ENCODE measurements at regions not wholly inside any gene's neighbourhood (a gene's known extent, or its start where the extent isn't known, plus 50 kb on each side); places are given as distances from the start of the nearest gene placed in this dataset.
"Not testable (repeated sequence)": the region's sequence is repeated elsewhere in the genome, so short reads cannot be mapped to it uniquely, and the experiment has no call there.

DNA sequence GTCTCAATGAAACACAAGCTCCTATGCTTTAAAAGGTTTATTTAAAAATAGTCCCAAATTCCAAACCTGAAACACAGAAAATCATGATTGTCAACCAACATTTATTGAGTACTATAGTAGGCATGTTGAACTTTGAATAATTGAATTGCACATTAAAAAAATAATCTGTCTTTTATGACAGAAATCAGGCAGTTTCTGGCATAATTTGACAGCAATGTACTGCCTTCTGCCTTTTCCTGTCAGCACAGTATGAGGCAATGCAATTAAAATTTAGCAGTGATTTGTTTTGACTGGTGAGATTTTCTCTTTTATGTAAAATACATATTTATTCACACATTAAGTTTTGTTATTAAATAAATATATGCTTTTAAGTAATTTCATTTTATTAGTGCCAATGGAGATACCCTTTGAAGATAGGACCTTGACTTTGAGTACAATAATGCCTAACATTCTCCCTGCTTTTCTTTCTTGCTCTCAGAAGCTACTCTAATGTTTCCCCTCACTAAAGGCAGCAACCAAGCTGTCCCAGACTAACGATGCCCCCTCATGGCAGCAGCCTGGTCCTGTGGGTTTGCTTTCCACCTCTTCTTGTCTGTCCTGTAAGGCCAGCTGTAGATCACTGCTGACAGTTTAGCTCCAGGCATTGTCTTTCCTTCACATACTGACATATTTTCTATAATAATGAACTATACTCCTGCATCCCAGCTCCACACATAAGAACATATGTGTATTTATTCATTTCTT is 346.7 kb downstream of the IL20RB start:
- no peak for DNase-seq

- no peak for DNase-seq
Observed at GRCh38 chr3:137324114-137324513, 366.3 kb downstream of the IL20RB start.

DNA sequence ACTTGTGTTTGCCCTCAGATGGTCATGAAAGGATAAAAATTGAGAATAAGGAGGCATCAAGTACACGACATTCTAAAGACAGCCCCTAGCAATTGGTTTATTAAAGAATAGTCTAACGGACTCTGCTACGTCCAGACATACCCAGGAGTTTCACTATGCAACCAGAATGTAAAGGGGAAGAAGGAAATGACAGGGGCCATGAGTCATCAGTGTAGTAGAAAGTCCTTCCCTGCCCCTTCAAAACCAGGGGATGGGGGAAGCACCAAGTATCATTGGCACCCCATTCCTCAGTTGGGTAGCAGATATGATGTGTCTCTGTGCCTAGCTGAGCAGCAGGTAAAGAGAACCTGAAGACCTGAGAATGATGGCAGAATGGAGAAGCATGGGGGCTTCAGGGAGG is 367.4 kb downstream of the IL20RB start:
- no peak for DNase-seq

- no peak for DNase-seq
Observed at GRCh38 chr3:137325934-137326333, 368.2 kb downstream of the IL20RB start.

GRCh38 chr3:137329594-137329993 is 371.8 kb downstream of the IL20RB start:
- DNase-seq, result no peak

DNA sequence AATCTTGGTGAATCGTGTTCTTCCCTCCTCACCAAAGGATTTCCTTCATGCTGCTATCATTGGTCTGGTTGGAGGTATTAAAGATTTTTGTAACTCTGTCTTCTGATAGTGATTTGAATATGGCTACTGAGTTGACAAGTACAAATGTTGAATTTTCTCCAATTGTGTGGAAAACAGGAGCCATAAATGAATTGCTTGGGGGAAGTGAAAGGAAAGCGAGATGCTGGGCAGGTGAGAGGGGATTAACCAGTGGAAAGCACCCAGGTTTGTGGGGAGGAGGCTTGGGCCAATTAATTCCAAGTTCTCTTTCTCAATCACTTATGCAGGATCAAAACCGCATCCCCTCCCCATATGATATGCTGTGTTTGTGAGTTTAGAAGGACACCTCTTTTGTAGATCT is 372.5 kb downstream of the IL20RB start:
- no peak for DNase-seq

GRCh38 chr3:137332297-137332696 is 374.5 kb downstream of the IL20RB start:
- no peak for DNase-seq

- DNase-seq, result no peak
Observed at GRCh38 chr3:137335478-137335877, 377.7 kb downstream of the IL20RB start.

DNA sequence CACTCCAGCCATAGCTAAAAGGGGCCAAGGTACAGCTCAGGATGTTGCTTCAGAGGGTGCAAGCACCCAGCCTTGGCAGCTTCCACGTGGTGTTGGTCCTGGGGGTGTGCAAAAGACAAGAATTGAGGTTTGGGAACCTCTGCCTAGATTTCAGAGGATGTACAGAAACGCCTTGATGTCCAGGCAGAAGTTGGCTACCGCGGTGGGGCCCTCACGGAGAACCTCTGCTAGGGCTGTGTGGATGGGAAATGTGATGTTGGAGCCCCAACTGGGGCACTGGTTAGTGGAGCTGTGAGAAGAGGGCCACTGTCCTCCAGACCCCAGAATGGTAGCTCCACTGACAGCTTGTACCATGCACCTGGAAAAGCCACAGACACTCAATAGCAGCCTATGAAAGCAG is 380.6 kb downstream of the IL20RB start:
- not testable (repeated sequence) for DNase-seq

DNA sequence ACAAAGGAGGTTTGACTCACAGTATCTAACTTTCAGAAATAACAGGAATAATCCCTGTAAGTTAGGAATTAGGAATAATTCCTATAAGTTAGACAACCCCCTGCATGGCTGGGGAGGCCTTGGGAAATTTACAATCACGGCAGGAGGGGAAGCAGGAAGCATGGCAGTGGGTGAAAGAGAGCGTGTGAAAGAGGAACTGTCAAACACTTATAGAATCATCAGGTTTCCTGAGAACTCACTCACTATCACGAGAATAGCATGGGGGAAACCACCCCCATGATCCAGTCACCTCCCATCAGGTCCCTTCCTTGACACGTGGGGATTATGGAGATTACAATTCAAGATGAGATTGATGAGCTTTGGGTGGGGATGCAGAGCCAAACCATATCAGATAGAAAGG is 385.5 kb downstream of the IL20RB start:
- DNase-seq, result no peak

- no peak for DNase-seq
Observed at GRCh38 chr3:137347132-137347531, 389.3 kb downstream of the IL20RB start.

DNA sequence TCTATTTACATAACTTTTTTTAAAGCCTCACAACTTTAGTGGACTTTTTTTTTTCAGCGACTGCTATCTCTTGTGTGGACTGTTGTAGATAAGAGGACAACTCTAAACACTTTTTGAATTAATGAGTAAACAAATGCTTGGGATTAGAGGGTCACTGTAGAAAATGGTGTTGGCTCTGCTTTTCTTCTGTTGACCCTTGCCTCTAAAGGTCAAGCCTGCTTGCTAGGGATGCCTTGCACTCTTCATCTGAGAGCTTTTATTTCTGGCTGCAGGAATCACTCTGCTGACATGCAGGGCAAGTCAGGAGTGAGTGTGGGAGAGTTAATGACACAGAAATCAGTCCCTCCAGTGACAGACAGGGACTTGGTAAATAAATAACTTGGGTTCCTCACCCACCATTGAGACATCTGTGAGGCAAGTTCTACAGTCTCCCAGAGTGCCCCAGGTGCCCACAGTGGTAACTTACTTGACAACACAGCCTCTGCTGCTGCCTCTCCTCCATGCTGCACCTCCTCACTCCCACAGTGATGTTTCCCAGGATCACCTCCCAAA is 390.1 kb downstream of the IL20RB start:
- DNase-seq, result no peak

DNA sequence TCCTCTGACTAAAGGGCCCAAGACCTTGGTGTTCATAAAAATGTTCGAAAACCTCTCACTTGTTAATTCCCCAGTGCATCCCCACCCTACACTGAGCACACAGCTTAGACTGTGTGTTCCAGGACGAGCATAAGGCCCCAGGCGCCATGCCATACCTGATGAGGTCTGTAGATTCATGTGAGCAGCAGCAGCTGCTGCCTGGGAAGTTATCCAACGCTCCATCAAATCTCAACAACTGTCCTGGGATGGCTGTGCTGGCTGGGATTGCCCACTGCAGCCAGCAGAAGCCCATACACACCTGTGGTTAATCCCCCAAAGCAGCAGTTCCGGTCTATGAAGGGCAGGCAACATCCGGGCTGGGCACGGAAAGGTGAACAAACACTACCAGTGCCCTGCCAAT is 391.2 kb downstream of the IL20RB start:
- no peak for DNase-seq

DNA sequence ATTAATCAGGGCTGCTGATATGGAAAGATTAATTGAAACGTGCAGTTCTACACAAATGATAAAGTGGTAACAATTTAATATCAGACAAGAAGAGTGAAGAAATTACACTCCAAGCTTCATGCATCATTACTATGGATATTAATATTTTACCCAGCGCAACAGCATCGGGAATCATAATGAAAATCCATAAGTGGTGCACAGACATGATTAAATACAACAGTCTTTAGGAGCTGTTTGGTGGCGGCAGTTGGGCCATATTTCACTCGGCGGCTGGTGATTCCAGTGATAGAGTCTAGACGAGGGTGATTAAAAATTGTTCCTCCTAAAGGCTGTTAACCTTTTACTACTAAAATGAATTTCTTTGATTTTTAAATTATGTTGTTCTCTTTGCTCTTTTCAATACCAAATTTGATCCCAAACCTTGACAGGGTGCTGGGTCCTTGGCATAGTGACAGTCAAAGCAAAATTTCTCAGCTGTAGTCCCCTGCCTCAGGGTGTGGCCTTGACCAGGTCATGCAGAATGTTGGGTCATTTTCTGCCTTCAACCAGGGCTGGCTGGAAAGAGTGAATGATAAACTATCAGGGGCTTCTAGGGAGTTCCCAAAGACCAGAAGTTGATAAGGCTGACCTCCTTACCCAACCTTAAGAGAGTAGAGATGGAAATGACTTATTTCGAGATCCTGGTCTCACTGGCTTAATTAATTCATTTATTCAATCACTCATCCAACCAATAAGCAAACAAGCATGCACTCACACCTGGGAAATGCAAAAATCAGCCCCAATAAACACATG is 392.0 kb downstream of the IL20RB start:
- no peak for DNase-seq

GRCh38 chr3:137360531-137361201 is 402.9 kb downstream of the IL20RB start:
- DNase-seq, result no peak

DNA sequence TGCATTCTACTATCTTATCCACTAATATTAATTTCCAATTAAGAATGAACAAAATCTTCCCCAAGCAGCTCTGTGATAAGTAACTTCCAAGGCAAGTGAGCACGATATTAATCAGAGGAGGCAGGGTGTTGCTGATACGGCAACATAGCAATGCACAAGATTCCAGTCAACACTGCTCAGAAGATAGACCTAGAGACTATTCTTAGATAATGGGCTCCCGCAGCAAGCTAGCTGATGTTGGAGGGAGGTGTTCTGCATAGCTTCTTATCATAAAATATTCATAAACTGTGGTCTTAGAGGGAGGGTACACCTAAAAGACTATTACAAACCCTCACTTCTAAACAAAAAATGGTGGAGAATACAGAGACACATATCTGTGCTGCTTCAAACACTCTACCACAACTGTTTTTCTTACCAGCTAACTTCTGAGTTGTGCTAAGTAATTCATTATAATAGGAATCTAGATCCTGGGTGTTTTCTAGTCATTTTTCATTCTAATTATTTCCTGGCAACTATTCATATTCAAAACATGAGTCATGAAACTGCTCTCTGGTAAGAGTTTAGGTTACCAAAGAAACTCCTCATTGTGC is 382.0 kb upstream of the SOX14 start:
- DNase-seq, result no peak

- no peak for DNase-seq
Observed at GRCh38 chr3:137385922-137386321, 378.2 kb upstream of the SOX14 start.

DNA sequence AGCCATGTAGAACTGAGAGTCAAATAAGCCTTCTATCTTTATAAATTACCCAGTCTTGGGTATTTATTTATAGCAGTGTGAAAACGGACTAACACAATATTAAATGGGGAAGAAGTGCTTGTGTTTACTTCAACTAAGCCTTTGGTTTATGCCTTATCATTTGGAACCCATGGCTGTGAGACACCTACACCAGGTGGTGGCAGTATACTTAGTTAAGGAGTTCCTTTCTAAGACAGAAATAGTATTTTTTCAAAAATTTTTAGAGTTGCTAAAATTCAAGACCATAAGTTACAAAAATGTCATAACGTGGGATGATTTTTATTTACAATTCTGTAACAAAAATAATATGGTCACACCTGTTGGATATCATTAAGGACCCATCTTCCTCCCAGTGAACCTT is 354.5 kb upstream of the SOX14 start:
- DNase-seq, result no peak

- no peak for DNase-seq
Observed at GRCh38 chr3:137410028-137410427, 354.1 kb upstream of the SOX14 start.

GRCh38 chr3:137420198-137420995 is 343.7 kb upstream of the SOX14 start:
- DNase-seq, result no peak

DNA sequence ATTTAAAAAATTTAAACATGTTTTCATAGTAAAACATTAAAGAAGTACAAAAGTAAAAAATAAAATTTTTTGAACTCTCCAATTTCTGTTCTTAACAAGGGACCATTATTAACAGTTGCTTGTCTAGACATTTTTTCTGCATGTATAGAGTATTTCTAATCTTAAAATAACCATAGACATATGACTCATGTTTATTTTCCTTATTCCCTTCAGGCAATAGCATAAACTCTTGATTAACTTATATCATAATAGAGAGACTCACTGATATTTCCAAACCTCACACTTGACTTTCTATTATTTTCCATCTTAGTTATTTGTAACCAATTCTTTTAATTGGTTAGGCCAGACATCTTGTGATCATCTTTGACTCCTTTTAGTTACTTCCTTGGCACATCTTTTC is 325.6 kb upstream of the SOX14 start:
- no peak for DNase-seq

DNA sequence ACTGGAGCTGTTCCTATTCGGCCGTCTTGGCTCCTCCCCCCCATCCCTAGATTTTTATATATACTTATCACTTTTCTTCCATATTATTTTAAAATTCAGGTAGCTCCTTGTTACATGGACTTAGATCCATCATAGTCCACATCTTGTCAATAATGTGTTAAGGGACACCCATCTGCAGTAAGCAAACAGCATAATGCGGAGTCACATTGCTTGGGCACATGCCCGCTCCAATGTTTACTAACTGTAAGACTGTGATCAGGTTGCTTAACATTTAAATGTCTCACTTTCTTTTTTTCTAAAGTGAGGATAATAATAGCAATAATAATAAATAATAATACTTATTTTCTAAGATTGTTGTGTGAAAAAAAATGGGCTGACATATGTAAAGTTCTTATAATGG is 303.2 kb upstream of the SOX14 start:
- no peak for DNase-seq
